GM23248 (cell line): ENCODE measurements at regions not wholly inside any gene's neighbourhood (a gene's known extent, or its start where the extent isn't known, plus 50 kb on each side); places are given as distances from the start of the nearest gene placed in this dataset.
"Not testable (repeated sequence)": the region's sequence is repeated elsewhere in the genome, so short reads cannot be mapped to it uniquely, and the experiment has no call there.

Experiments
- DNase-seq: peaks from one replicate; pipeline ENCODE4 v3.0.0-alpha.2; 2015
- H2AFZ ChIP-seq: fragments of 200-600 bp; sonication (generic); 2 replicates; pipeline ENCODE4 v1.6.1; 2016; ENCODE audit warnings: antibody characterized with exemption
- H3F3A ChIP-seq: fragments of 200-600 bp; sonication (generic); 2 replicates; pipeline ENCODE4 v1.6.1; 2016; ENCODE audit warnings: mild to moderate bottlenecking, antibody characterized with exemption, mixed run types; ENCODE audit not compliant: insufficient read depth
- H3K27ac ChIP-seq: fragments of 200-600 bp; sonication (generic); 2 replicates; pipeline ENCODE4 v1.5.1; 2016; ENCODE audit warnings: mild to moderate bottlenecking
- H3K27me3 ChIP-seq: fragments of 200-600 bp; sonication (generic); replicated peaks from 2 replicates; pipeline ENCODE4 v1.6.1; 2016; ENCODE audit warnings: mild to moderate bottlenecking; ENCODE audit not compliant: insufficient read depth
- H3K36me3 ChIP-seq: fragments of 200-600 bp; sonication (generic); 2 replicates; pipeline ENCODE4 v1.6.1; 2016; ENCODE audit warnings: low read depth, mild to moderate bottlenecking
- H3K4me1 ChIP-seq: fragments of 200-600 bp; sonication (generic); 2 replicates; pipeline ENCODE4 v1.6.1; 2016; ENCODE audit warnings: mild to moderate bottlenecking; ENCODE audit not compliant: insufficient read depth
- H3K4me2 ChIP-seq: fragments of 200-600 bp; sonication (generic); one replicate; pipeline ENCODE4 v1.6.1; 2016; ENCODE audit warnings: mild to moderate bottlenecking; ENCODE audit not compliant: unreplicated experiment
- H3K4me3 ChIP-seq: fragments of 200-600 bp; sonication (generic); 2 replicates; pipeline ENCODE4 v1.5.1; 2016; ENCODE audit warnings: mild to moderate bottlenecking
- H3K79me2 ChIP-seq: fragments of 200-600 bp; sonication (generic); 2 replicates; pipeline ENCODE4 v1.6.1; 2016; ENCODE audit warnings: mild to moderate bottlenecking; ENCODE audit not compliant: insufficient read depth
- H3K9ac ChIP-seq: fragments of 200-600 bp; sonication (generic); 2 replicates; pipeline ENCODE4 v1.6.1; 2016; ENCODE audit warnings: mild to moderate bottlenecking
- H3K9me2 ChIP-seq: fragments of 200-600 bp; sonication (generic); 2 replicates; pipeline ENCODE4 v1.6.1; 2016; ENCODE audit warnings: mixed run types, mild to moderate bottlenecking, moderate library complexity; ENCODE audit not compliant: insufficient read depth
- H3K9me3 ChIP-seq: fragments of 200-600 bp; sonication (generic); one replicate; pipeline ENCODE4 v1.6.1; 2017; ENCODE audit warnings: low read depth
- H4K20me1 ChIP-seq: fragments of 200-600 bp; sonication (generic); 2 replicates; pipeline ENCODE4 v1.6.0; 2016; ENCODE audit not compliant: insufficient read depth
- WGBS, 2 experiments: methylation state at CpG; one replicate each; pipeline ENCODE4 v1.1.6; 2015 to 2017; ENCODE audit warnings: low lambda C conversion rate in 2 of 2, low coverage in 1 of 2; ENCODE audit errors: missing lambda C conversion rate in 2 of 2; 5-methylcytosine and 5-hydroxymethylcytosine counted together
- in situ Hi-C: fragments of 300-500 bp; cut with MboI; formaldehyde crosslinking; loops from 2 replicates; pipeline ENCODE4 v1.15.0; 2020

GRCh38 chr7:76854631-76855030 is 177.5 kb downstream of the SPDYE17 start:
- H3K9me3 ChIP-seq, H3K4me1 ChIP-seq, H3F3A ChIP-seq, H3K36me3 ChIP-seq, H3K9ac ChIP-seq, H2AFZ ChIP-seq, H3K4me2 ChIP-seq, H3K79me2 ChIP-seq, H4K20me1 ChIP-seq, H3K27ac ChIP-seq, DNase-seq, H3K9me2 ChIP-seq, H3K27me3 ChIP-seq, H3K4me3 ChIP-seq, in situ Hi-C loops: not testable (repeated sequence)

- H3K36me3 ChIP-seq, H3K27me3 ChIP-seq, H3K4me3 ChIP-seq, H3F3A ChIP-seq, in situ Hi-C loops, H4K20me1 ChIP-seq, H3K9me3 ChIP-seq, H2AFZ ChIP-seq, DNase-seq, H3K27ac ChIP-seq, H3K79me2 ChIP-seq, H3K4me1 ChIP-seq, H3K4me2 ChIP-seq, H3K9ac ChIP-seq, H3K9me2 ChIP-seq: not testable (repeated sequence)
- WGBS, 2 experiments = 47 to 68% methylated on average over 6 of the region's 6 CpGs
Measured at GRCh38 chr7:76852787-76853584, 179.2 kb downstream of the SPDYE17 start.

GRCh38 chr7:76852362-76852761 is 179.8 kb downstream of the SPDYE17 start:
- H3K9me3 ChIP-seq, H3F3A ChIP-seq, H3K36me3 ChIP-seq, H3K9me2 ChIP-seq, H3K27ac ChIP-seq, H3K4me3 ChIP-seq, in situ Hi-C loops, H3K9ac ChIP-seq, DNase-seq, H3K27me3 ChIP-seq, H4K20me1 ChIP-seq, H3K4me2 ChIP-seq, H2AFZ ChIP-seq, H3K4me1 ChIP-seq, H3K79me2 ChIP-seq: not testable (repeated sequence)
- WGBS, 2 experiments = 44 to 58% methylated on average over 1 of the region's 1 CpG

- H3K9me2 ChIP-seq, H3K4me2 ChIP-seq, H3K9me3 ChIP-seq, H3K27me3 ChIP-seq, DNase-seq, H3K36me3 ChIP-seq, H3K4me1 ChIP-seq, H3K9ac ChIP-seq, H3K4me3 ChIP-seq, H3F3A ChIP-seq, H3K27ac ChIP-seq, H2AFZ ChIP-seq, H3K79me2 ChIP-seq, in situ Hi-C loops, H4K20me1 ChIP-seq: not testable (repeated sequence)
- 37 to 40% methylated on average over 5 of the region's 5 CpGs for WGBS, 2 experiments
Measured at GRCh38 chr7:76851617-76852016, 180.5 kb downstream of the SPDYE17 start.

GRCh38 chr7:76849887-76850563 is 182.1 kb downstream of the SPDYE17 start:
- in situ Hi-C loops = not testable (repeated sequence)

GRCh38 chr7:76839879-76840278 is 192.3 kb downstream of the SPDYE17 start:
- H3K9me2 ChIP-seq, DNase-seq, H3K4me2 ChIP-seq, H2AFZ ChIP-seq, H4K20me1 ChIP-seq, H3K4me1 ChIP-seq, in situ Hi-C loops, H3K36me3 ChIP-seq, H3F3A ChIP-seq, H3K9ac ChIP-seq, H3K79me2 ChIP-seq, H3K27me3 ChIP-seq, H3K4me3 ChIP-seq, H3K9me3 ChIP-seq, H3K27ac ChIP-seq: not testable (repeated sequence)
- WGBS, 2 experiments = 37 to 41% methylated on average over 3 of the region's 3 CpGs

More at GRCh38 chr7:76849887-76850563, 182.1 kb downstream of the SPDYE17 start:
- not testable (repeated sequence) for H3K79me2 ChIP-seq, H3F3A ChIP-seq, H3K4me2 ChIP-seq, H3K9ac ChIP-seq, H3K36me3 ChIP-seq, H3K4me3 ChIP-seq, H3K27ac ChIP-seq, H3K4me1 ChIP-seq, H2AFZ ChIP-seq, DNase-seq, H4K20me1 ChIP-seq, H3K27me3 ChIP-seq, H3K9me3 ChIP-seq, H3K9me2 ChIP-seq
- WGBS, 2 experiments = 47 to 57% methylated on average over 2 of the region's 2 CpGs

GRCh38 chr7:76839214-76839613 is 192.9 kb downstream of the SPDYE17 start:
- H4K20me1 ChIP-seq, in situ Hi-C loops, H3K4me3 ChIP-seq, H3K4me2 ChIP-seq, H3K27ac ChIP-seq, H2AFZ ChIP-seq, H3K4me1 ChIP-seq, H3K9me2 ChIP-seq, H3F3A ChIP-seq, H3K9ac ChIP-seq, H3K36me3 ChIP-seq, H3K27me3 ChIP-seq, DNase-seq, H3K79me2 ChIP-seq, H3K9me3 ChIP-seq: not testable (repeated sequence)
- WGBS, 2 experiments = 28 to 41% methylated on average over 1 of the region's 1 CpG
